ENCODE measurements at regions not wholly inside any gene's neighbourhood (a gene's known extent, or its start where the extent isn't known, plus 50 kb on each side); places are given as distances from the start of the nearest gene placed in this dataset.

GRCh38 chr1:243927381-243927780 lies 77.3 kb upstream of the AKT3 start:
- Histone ChIP-seq H3K4me1 (ENCODE audit: control insufficient read depth, insufficient read depth, low read length) (peaks cover 39% of the 10 kb centered on the region), H3K9me3 (ENCODE audit: control insufficient read depth, insufficient read depth, low read length) (no peaks in the 10 kb centered on the region), H3K4me3 (ENCODE audit: low read depth, low read length) (no peak overlapping the region), H3K9ac (ENCODE audit: low read depth, low read length) (peak overlapping the region; percentile 24; the same call in 1 of the 2 replicates), H3K36me3 (ENCODE audit: control insufficient read depth, insufficient read depth, low read length) (no peaks in the 10 kb centered on the region), H3K27ac (ENCODE audit: low read depth, low read length) (peak overlapping the region; percentile 82), H3K27me3 (ENCODE audit: control insufficient read depth, insufficient read depth, low read length) (no peaks in the 10 kb centered on the region)

DNA sequence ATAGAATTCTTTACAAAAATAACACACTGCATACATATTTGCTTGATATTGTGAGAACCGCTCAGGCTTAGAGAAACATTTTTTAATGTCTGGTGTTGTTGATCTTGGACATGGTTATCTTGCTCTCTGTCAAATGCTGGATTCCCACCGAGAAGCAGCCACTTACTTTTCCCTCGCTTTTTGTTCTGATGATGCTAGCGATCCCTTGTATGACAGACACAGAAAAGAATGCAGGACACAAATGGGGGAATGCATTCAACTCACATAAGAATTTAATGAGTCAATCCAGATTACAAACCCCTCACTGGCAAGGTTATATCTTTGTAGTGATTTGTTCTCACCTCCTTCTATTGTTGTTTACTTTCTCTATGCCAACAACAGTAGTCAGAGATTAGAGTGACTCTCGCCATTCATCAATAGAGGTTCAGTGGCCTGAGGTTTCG lies 76.8 kb upstream of the AKT3 start:
- Histone ChIP-seq H3K36me3 (ENCODE audit: control insufficient read depth, insufficient read depth, low read length) (no peaks in the 10 kb centered on the region), H3K4me3 (ENCODE audit: low read depth, low read length) (no peak overlapping the region), H3K9ac (ENCODE audit: low read depth, low read length) (peak overlapping the region; percentile 24; the same call in 1 of the 2 replicates), H3K27me3 (ENCODE audit: control insufficient read depth, insufficient read depth, low read length) (no peaks in the 10 kb centered on the region), H3K9me3 (ENCODE audit: control insufficient read depth, insufficient read depth, low read length) (no peaks in the 10 kb centered on the region), H3K27ac (ENCODE audit: low read depth, low read length) (peak overlapping the region; percentile 82), H3K4me1 (ENCODE audit: control insufficient read depth, insufficient read depth, low read length) (peaks cover 39% of the 10 kb centered on the region)

DNA sequence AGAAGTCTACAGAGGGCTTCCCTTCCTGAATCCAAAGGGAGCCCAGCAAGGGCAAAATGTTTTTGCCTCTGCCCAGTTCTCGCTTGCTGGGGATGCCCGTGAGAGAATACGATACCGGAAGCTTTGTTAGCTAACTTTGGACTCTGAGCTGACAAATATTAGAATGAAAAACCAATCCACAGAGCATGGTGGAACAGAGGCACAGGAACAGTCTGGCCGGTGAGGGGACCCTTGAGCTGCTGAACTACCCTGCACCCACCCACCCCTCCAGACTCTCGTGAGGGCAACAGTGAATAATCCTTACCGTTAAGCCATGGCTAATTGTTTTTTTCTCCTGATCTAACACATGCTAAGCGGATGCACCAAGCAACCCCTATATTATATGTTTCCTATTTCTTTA lies 76.3 kb upstream of the AKT3 start:
- Histone ChIP-seq H3K9ac (ENCODE audit: low read depth, low read length) (no peak overlapping the region), H3K4me3 (ENCODE audit: low read depth, low read length) (no peak overlapping the region), H3K4me1 (ENCODE audit: control insufficient read depth, insufficient read depth, low read length) (peaks cover 37% of the 10 kb centered on the region), H3K27ac (ENCODE audit: low read depth, low read length) (peak overlapping the region; percentile 40), H3K9me3 (ENCODE audit: control insufficient read depth, insufficient read depth, low read length) (no peaks in the 10 kb centered on the region), H3K27me3 (ENCODE audit: control insufficient read depth, insufficient read depth, low read length) (no peaks in the 10 kb centered on the region), H3K36me3 (ENCODE audit: control insufficient read depth, insufficient read depth, low read length) (no peaks in the 10 kb centered on the region)

- no peak overlapping the region for H3K4me3 ChIP-seq (ENCODE audit: low read depth, low read length)
- H3K4me1 ChIP-seq (ENCODE audit: control insufficient read depth, insufficient read depth, low read length) = peaks cover 31% of the 10 kb centered on the region
- H3K9ac ChIP-seq (ENCODE audit: low read depth, low read length) = no peak overlapping the region
- H3K27ac ChIP-seq (ENCODE audit: low read depth, low read length) = peak overlapping the region; percentile 54
- no peaks in the 10 kb centered on the region for H3K9me3 ChIP-seq (ENCODE audit: control insufficient read depth, insufficient read depth, low read length)
- H3K36me3 ChIP-seq (ENCODE audit: control insufficient read depth, insufficient read depth, low read length) = no peaks in the 10 kb centered on the region
- H3K27me3 ChIP-seq (ENCODE audit: control insufficient read depth, insufficient read depth, low read length) = no peaks in the 10 kb centered on the region
Observed at GRCh38 chr1:243924588-243925349, 74.7 kb upstream of the AKT3 start.

- H3K4me1 ChIP-seq (ENCODE audit: control insufficient read depth, insufficient read depth, low read length) = peaks cover 31% of the 10 kb centered on the region
- H3K4me3 ChIP-seq (ENCODE audit: low read depth, low read length) = no peak overlapping the region
- no peaks in the 10 kb centered on the region for H3K9me3 ChIP-seq (ENCODE audit: control insufficient read depth, insufficient read depth, low read length)
- no peaks in the 10 kb centered on the region for H3K36me3 ChIP-seq (ENCODE audit: control insufficient read depth, insufficient read depth, low read length)
- H3K27me3 ChIP-seq (ENCODE audit: control insufficient read depth, insufficient read depth, low read length) = peaks cover 3% of the 10 kb centered on the region
- peak overlapping the region; percentile 54 for H3K27ac ChIP-seq (ENCODE audit: low read depth, low read length)
- H3K9ac ChIP-seq (ENCODE audit: low read depth, low read length) = no peak overlapping the region
Observed at GRCh38 chr1:243924188-243924587, 74.1 kb upstream of the AKT3 start.

DNA sequence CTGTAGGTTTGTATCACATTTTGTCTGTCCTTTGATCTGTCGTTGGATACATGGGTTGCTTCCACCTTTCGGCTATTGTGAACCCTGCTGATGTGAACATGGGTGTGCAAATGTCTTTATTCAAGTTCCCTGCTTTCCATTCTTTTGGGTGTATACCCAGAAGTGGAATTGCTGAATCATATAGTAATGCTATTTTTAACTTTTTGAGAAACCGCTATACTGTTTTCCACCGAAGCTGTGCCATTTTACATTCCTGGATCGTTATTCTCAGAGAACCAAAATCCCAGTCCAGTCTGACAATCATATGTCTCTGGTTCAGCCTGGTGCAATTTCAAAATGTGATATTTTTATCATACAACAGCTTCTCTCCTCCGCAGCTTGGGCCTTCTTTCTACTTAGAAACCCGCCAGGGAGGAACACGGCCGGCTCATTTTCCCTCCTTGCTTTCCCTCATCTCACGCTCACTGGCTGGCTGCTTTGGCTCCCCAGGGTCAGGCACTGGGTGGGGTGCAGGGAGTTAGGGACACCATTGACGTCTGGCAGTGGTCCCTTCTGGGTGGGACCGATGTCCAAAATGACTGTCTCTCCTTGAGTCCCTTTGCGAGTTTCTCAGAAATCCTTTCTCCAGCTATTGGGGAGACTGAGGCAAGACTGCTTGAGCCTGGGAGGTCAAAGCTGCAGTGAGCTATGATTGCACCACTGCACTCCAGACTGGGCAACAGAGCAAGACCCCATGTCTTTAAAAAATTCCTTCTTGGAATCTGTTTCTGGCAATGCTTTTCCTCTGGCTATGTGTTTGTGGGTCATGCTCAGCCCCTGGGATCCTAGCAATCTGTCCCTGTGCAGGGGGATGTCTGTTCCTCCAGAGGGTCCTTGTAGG lies 73.5 kb upstream of the AKT3 start:
- Histone ChIP-seq H3K36me3 (ENCODE audit: control insufficient read depth, insufficient read depth, low read length) (no peaks in the 10 kb centered on the region), H3K4me3 (ENCODE audit: low read depth, low read length) (no peak overlapping the region), H3K9me3 (ENCODE audit: control insufficient read depth, insufficient read depth, low read length) (no peaks in the 10 kb centered on the region), H3K27me3 (ENCODE audit: control insufficient read depth, insufficient read depth, low read length) (peaks cover 10% of the 10 kb centered on the region), H3K9ac (ENCODE audit: low read depth, low read length) (no peak overlapping the region), H3K4me1 (ENCODE audit: control insufficient read depth, insufficient read depth, low read length) (peaks cover 31% of the 10 kb centered on the region), H3K27ac (ENCODE audit: low read depth, low read length) (no peak overlapping the region)

DNA sequence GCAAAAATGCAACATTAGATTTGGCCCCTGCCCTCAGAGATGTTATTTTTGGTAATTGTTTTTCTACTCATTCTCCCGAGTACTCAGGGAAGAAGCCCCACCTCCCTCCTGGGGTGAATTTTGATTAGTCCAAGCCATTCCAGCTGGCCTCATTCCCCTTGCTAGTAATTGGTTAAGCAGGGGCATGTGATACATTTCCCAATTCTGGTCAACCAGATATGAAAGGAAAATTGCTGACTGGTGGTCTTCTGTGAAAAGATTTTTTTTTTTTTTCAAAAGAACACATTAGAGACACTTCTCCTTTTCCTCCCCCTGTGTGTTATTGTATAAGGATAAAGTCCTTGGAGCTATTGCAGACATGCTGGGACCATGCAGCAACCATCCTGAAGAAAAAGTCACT lies 71.1 kb upstream of the AKT3 start:
- Histone ChIP-seq H3K4me1 (ENCODE audit: control insufficient read depth, insufficient read depth, low read length) (peaks cover 29% of the 10 kb centered on the region), H3K4me3 (ENCODE audit: low read depth, low read length) (no peak overlapping the region), H3K27ac (ENCODE audit: low read depth, low read length) (no peak overlapping the region)

DNA sequence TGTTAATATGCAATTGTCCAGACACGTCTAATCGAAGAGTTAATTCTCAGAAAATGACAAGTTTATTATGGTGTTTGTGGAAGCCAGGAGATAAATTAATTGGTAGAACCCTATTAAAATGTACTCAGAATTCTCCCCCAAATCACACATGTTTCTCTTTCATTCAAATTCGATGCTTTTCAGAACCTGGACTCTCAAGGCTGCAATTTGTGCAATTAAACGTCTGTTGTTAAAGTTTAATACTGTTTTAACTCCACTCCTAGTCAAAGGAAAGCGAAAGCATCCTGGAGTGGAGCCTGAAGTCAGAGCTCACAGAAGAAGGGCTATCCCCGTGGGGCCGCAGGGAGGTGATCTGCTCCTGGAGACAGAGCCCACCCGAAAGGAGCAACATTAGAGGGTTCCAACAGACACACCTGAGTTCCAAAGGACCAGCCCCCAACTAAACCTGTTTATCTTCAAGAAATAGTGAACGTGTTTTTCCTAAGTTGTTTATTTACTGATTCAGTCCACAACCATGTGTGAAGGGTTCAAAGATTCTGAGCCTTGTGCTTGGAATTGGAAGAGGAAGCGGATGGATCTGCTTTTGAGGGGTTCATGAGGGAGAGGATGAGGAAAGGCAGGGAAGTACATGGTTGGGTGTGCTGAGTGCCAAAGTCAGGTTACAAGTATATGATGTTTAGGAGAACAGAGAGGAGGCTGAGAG lies 68.0 kb upstream of the AKT3 start:
- peak overlapping the region; percentile 69 for H3K4me3 ChIP-seq (ENCODE audit: low read depth, low read length)
- no peaks in the 10 kb centered on the region for H3K9me3 ChIP-seq (ENCODE audit: control insufficient read depth, insufficient read depth, low read length)
- H3K27ac ChIP-seq (ENCODE audit: low read depth, low read length) = peak overlapping the region; percentile 81
- peaks cover 12% of the 10 kb centered on the region for H3K4me1 ChIP-seq (ENCODE audit: control insufficient read depth, insufficient read depth, low read length)
- no peak overlapping the region for H3K9ac ChIP-seq (ENCODE audit: low read depth, low read length)
- peaks cover 44% of the 10 kb centered on the region for H3K27me3 ChIP-seq (ENCODE audit: control insufficient read depth, insufficient read depth, low read length)
- no peaks in the 10 kb centered on the region for H3K36me3 ChIP-seq (ENCODE audit: control insufficient read depth, insufficient read depth, low read length)

More for the DNA sequence above, 71.1 kb upstream of the AKT3 start:
- Histone ChIP-seq H3K9me3 (ENCODE audit: control insufficient read depth, insufficient read depth, low read length) (no peaks in the 10 kb centered on the region), H3K9ac (ENCODE audit: low read depth, low read length) (no peak overlapping the region), H3K36me3 (ENCODE audit: control insufficient read depth, insufficient read depth, low read length) (no peaks in the 10 kb centered on the region), H3K27me3 (ENCODE audit: control insufficient read depth, insufficient read depth, low read length) (peaks cover 34% of the 10 kb centered on the region)

- H3K9me3 ChIP-seq (ENCODE audit: control insufficient read depth, insufficient read depth, low read length) = no peaks in the 10 kb centered on the region
- H3K9ac ChIP-seq (ENCODE audit: low read depth, low read length) = peak overlapping the region; percentile 70; the same call in 1 of the 2 replicates
- H3K27me3 ChIP-seq (ENCODE audit: control insufficient read depth, insufficient read depth, low read length) = peaks cover 44% of the 10 kb centered on the region
- H3K4me3 ChIP-seq (ENCODE audit: low read depth, low read length) = peak overlapping the region; percentile 69
- H3K4me1 ChIP-seq (ENCODE audit: control insufficient read depth, insufficient read depth, low read length) = peaks cover 12% of the 10 kb centered on the region
- no peaks in the 10 kb centered on the region for H3K36me3 ChIP-seq (ENCODE audit: control insufficient read depth, insufficient read depth, low read length)
- H3K27ac ChIP-seq (ENCODE audit: low read depth, low read length) = peak overlapping the region; percentile 81
Observed at GRCh38 chr1:243917177-243917862, 67.3 kb upstream of the AKT3 start.

- Histone ChIP-seq H3K9me3 (ENCODE audit: control insufficient read depth, insufficient read depth, low read length) (no peaks in the 10 kb centered on the region), H3K27ac (ENCODE audit: low read depth, low read length) (no peak overlapping the region), H3K36me3 (ENCODE audit: control insufficient read depth, insufficient read depth, low read length) (no peaks in the 10 kb centered on the region), H3K4me1 (ENCODE audit: control insufficient read depth, insufficient read depth, low read length) (peaks cover 12% of the 10 kb centered on the region), H3K9ac (ENCODE audit: low read depth, low read length) (no peak overlapping the region), H3K27me3 (ENCODE audit: control insufficient read depth, insufficient read depth, low read length) (peaks cover 44% of the 10 kb centered on the region), H3K4me3 (ENCODE audit: low read depth, low read length) (no peak overlapping the region)
Observed at GRCh38 chr1:243916160-243916559, 66.1 kb upstream of the AKT3 start.

Data from HUES48 (cell line).